GM06990 (cell line): ENCODE measurements at regions not wholly inside any gene's neighbourhood (a gene's known extent, or its start where the extent isn't known, plus 50 kb on each side); places are given as distances from the start of the nearest gene placed in this dataset.

Source experiments
- DNase-seq: peaks from one replicate; pipeline ENCODE4 v3.0.0-alpha.2; 2011; ENCODE audit not compliant: insufficient read length; ENCODE audit errors: extremely low read depth
- H3K27me3 ChIP-seq: replicated peaks from 2 replicates; pipeline ENCODE4 v1.6.0; 2011; ENCODE audit warnings: low read length; ENCODE audit not compliant: control insufficient read depth, insufficient read depth
- H3K36me3 ChIP-seq: 2 replicates; pipeline ENCODE4 v1.5.1; 2011; ENCODE audit warnings: low read length; ENCODE audit not compliant: control insufficient read depth, insufficient read depth
- H3K4me3 ChIP-seq: replicated peaks from 2 replicates; pipeline ENCODE4 v1.5.1; 2011; ENCODE audit warnings: low read depth, mild to moderate bottlenecking, control low read depth, low read length
- CTCF ChIP-seq: IDR thresholded peaks from 2 replicates; pipeline ENCODE4 v1.5.1; 2011; ENCODE audit warnings: low read length, control low read depth, mild to moderate bottlenecking, inconsistent platforms; ENCODE audit not compliant: insufficient read depth, poor library complexity, severe bottlenecking

- Histone ChIP-seq H3K36me3 (no peaks in the 10 kb centered on the region), H3K4me3 (no peak overlapping the region), H3K27me3 (no peaks in the 10 kb centered on the region)
- TF ChIP-seq CTCF = no peak
- no peak for DNase-seq
These were observed 127.2 kb upstream of the FER start for GRCh38 chr5:108620516-108620915.

GRCh38 chr5:108619815-108620214 lies 127.9 kb upstream of the FER start:
- Histone ChIP-seq H3K27me3 (no peaks in the 10 kb centered on the region), H3K4me3 (no peak overlapping the region)
- no peak for TF ChIP-seq CTCF

GRCh38 chr5:108617467-108618435 lies 129.9 kb upstream of the FER start:
- no peak for DNase-seq
- H3K36me3 ChIP-seq = no peaks in the 10 kb centered on the region
- no peak for TF ChIP-seq CTCF
- H3K4me3 ChIP-seq = no peak overlapping the region
- H3K27me3 ChIP-seq = no peaks in the 10 kb centered on the region

More at GRCh38 chr5:108619815-108620214, 127.9 kb upstream of the FER start:
- no peak for DNase-seq
- H3K36me3 ChIP-seq = no peaks in the 10 kb centered on the region

GRCh38 chr5:108615216-108615615 lies 132.5 kb upstream of the FER start:
- no peak for DNase-seq
- TF ChIP-seq CTCF = no peak
- no peaks in the 10 kb centered on the region for H3K27me3 ChIP-seq
- H3K36me3 ChIP-seq = no peaks in the 10 kb centered on the region
- no peak overlapping the region for H3K4me3 ChIP-seq

GRCh38 chr5:108607421-108607820 lies 140.3 kb upstream of the FER start:
- no peaks in the 10 kb centered on the region for H3K27me3 ChIP-seq
- H3K36me3 ChIP-seq = no peaks in the 10 kb centered on the region
- no peak for DNase-seq
- TF ChIP-seq CTCF = no peak
- no peak overlapping the region for H3K4me3 ChIP-seq
